Fibroblast of pulmonary artery (primary cell): ENCODE measurements at regions not wholly inside any gene's neighbourhood (a gene's known extent, or its start where the extent isn't known, plus 50 kb on each side); places are given as distances from the start of the nearest gene placed in this dataset.
A peak's percentile ranks its signal among the peaks of the same experiment; 100 is the strongest.

ENCODE experiments used
- DNase-seq: peaks from one replicate; pipeline ENCODE4 v3.0.0-alpha.2; 2010; ENCODE audit warnings: low read depth
- H3K4me3 ChIP-seq: replicated peaks from 2 replicates; pipeline ENCODE4 v1.5.1; 2011; ENCODE audit warnings: low read depth, mild to moderate bottlenecking, control low read depth, low read length, moderate library complexity
- TF ChIP-seq, protein P1 (sequence below): IDR thresholded peaks from 2 replicates; pipeline ENCODE4 v1.5.1; 2011; ENCODE audit warnings: mild to moderate bottlenecking, control low read depth, low read length, inconsistent platforms; ENCODE audit errors: missing control alignments

DNA sequence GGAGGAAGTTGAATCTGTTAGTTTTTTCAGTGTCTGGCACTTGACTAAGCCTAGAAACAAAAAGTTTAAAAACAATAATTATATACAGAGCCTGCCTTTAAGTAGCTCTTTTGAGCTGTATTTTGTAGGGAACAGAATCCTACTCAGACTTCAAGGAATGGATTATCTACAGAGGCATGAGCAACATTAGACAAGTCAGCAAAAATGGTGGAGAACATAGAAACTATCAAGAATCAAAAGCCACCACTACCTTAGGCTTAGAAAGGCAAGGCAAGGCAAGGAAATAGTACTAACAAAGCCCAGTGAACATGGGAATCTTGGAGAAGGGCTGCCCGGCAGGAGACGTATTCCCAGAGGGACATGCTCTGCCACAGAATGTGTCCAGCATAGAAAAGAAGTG lies 353.6 kb upstream of the FAT3 start:
- TF ChIP-seq, protein P1, sequence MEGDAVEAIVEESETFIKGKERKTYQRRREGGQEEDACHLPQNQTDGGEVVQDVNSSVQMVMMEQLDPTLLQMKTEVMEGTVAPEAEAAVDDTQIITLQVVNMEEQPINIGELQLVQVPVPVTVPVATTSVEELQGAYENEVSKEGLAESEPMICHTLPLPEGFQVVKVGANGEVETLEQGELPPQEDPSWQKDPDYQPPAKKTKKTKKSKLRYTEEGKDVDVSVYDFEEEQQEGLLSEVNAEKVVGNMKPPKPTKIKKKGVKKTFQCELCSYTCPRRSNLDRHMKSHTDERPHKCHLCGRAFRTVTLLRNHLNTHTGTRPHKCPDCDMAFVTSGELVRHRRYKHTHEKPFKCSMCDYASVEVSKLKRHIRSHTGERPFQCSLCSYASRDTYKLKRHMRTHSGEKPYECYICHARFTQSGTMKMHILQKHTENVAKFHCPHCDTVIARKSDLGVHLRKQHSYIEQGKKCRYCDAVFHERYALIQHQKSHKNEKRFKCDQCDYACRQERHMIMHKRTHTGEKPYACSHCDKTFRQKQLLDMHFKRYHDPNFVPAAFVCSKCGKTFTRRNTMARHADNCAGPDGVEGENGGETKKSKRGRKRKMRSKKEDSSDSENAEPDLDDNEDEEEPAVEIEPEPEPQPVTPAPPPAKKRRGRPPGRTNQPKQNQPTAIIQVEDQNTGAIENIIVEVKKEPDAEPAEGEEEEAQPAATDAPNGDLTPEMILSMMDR = no peak

DNA sequence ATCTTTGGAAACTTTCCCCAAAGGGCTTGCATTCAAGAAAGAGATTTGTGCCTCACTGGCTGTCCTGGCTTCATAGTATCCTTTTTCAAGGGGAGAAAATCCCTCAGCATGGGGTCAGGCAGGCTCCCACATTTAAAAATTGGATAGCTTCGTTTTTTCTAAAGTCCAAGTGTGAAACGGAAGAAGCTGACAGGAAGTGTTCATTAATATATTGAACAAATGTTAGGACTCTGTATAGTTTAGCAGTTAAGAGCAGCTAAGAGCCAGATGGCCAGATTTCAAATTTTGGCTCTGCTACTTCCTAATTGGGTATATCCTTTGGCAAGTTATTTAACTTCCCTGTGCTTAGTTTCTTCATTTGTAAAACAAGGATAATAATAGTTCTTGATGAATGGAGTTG lies 354.9 kb upstream of the FAT3 start:
- TF ChIP-seq, protein P1 = no peak
- DNase-seq = no peak
- no peak overlapping the region for H3K4me3 ChIP-seq

More for the DNA sequence above, 353.6 kb upstream of the FAT3 start:
- no peak overlapping the region for H3K4me3 ChIP-seq
- DNase-seq = no peak

DNA sequence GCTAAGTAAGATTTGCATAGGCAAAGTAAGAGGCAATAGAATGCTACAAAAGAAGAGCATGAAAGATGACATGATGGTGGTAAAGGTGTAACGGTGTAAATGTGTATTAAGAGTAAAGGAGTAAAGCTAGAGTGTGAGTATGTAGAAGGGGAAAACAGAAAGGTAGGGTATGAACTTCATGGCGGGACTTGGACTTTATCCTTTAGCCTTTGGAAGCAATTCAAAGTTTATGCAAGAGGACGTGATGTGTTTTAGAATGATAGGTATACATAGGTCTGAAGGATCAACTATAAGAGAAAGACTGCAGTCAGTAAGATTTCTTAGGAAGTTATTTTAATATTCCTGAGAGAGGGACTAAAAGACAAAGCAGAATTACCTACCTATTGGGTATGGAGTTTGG lies 358.0 kb upstream of the FAT3 start:
- TF ChIP-seq, protein P1 = no peak
- H3K4me3 ChIP-seq = no peak overlapping the region
- DNase-seq = no peak

DNA sequence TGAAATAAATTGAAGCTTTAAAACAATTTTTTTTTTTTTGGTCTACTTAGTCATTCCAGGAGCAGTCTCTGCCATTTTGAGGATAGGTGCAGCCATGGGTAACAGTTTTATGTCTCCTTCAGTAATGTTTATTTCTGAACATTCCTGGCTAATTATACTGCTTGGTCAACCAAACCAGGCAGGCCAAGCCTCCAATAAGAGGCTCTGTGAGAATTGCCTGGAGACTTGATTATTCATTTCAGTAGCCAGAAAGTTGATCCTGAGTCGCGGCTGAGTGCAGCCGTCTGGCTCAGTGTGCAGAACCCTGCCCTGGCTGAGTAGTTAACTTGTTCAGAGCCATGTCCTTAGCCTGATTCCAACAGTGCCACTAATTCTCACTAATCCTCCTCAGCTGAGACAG lies 364.0 kb upstream of the FAT3 start:
- TF ChIP-seq, protein P1 = no peak
- DNase-seq = no peak
- H3K4me3 ChIP-seq = no peak overlapping the region

DNA sequence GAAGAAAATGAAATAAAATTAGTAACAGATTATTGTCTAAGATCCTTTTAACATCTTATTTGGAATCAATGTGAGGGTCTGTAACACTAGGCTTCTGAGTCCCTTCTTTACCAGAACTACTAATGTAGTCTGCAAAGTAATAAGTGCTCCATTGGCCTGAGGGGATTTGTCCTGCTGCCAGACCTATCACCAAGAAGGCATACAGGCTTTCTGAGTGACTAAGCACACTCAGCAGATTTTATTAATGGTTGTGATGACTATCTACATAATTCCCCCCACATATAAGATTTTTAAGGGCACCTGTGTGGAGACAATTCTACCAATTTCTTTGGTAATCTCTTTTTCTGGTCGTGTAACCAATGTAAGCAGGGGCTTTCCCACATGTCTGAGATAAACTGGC lies 365.0 kb upstream of the FAT3 start:
- no peak overlapping the region for H3K4me3 ChIP-seq
- TF ChIP-seq, protein P1 = no peak
- DNase-seq = no peak

- DNase-seq = peak; percentile 63
- TF ChIP-seq, protein P1 = no peak
These were observed 367.4 kb upstream of the FAT3 start for GRCh38 chr11:91857179-91857578.

DNA sequence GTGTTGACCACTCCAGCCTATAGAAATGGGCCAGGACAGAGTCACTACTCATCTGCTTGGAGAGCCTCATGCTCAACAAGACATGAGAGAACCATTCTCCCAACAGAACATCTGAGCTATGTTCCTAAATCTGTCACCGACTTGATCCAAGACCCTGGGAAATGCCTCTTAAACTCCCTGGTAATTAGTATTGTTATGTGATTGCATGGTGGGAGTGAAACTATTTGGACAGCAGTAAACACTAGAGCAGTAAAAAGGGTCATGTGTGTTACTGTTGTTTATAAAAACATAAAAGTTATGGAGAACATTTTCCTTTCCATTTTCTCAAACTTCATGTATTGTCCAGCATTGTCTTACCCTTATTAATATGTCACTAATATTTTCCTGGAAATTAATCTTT lies 369.8 kb upstream of the FAT3 start:
- H3K4me3 ChIP-seq = no peak overlapping the region
- TF ChIP-seq, protein P1 = no peak
- DNase-seq = no peak

More at GRCh38 chr11:91857179-91857578, 367.4 kb upstream of the FAT3 start:
- H3K4me3 ChIP-seq = no peak overlapping the region
